ENCODE measurements at regions not wholly inside any gene's neighbourhood (a gene's known extent, or its start where the extent isn't known, plus 50 kb on each side); places are given as distances from the start of the nearest gene placed in this dataset.

DNA sequence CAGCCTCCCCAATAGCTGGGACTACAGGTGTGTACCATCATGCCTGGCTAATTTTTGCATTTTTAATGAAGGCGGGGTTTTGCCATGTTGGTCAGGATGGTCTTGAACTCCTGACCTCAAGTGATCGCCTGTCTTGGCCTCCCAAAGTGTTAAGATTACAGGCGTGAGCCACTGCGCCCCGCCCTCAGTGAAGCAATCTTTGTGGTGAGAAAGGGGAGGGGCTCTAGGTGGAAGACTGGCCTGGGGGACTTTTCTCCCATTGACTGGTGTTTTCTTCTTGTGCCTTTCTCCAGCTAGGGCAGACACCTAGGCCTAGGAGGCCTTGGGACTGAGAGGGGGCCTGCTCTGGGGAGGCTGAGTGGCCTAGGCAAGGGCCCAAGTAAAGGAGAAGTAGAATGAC, 84.1 kb downstream of the DNAAF9 start:
- no peak for TF ChIP-seq EZH2 (IDR thresholded peaks at IDR 0.05; ENCODE audit: borderline replicate concordance, low read depth, low read length)
- TF ChIP-seq KLF10 (CRISPR knock-in tag; IDR thresholded peaks at IDR 0.05): no peak
- no peak for TF ChIP-seq SREBF2 (CRISPR knock-in tag; IDR thresholded peaks at IDR 0.05)
- no peak for TF ChIP-seq POLR2AphosphoS5 (IDR thresholded peaks at IDR 0.05; ENCODE audit: control insufficient read depth, insufficient read depth, low read depth, low read length)
- no peak for TF ChIP-seq POLR3A (IDR thresholded peaks at IDR 0.05; ENCODE audit: borderline replicate concordance, extremely low read depth, insufficient read depth, insufficient read length)
- no peak for TF ChIP-seq MAFG (tag; conservative IDR thresholded peaks at IDR 0.05)
- TF ChIP-seq ZBTB2 (IDR thresholded peaks at IDR 0.05): no peak
